GM18909 (cell line): ENCODE measurements at regions not wholly inside any gene's neighbourhood (a gene's known extent, or its start where the extent isn't known, plus 50 kb on each side); places are given as distances from the start of the nearest gene placed in this dataset.
A peak's percentile ranks its signal among the peaks of the same experiment; 100 is the strongest.
"Not testable (repeated sequence)": the region's sequence is repeated elsewhere in the genome, so short reads cannot be mapped to it uniquely, and the experiment has no call there.

ENCODE experiments used
- ATAC-seq: cut with Tn5 transposase; IDR thresholded peaks from one replicate; pipeline ENCODE4 v1.9.1; 2021; ENCODE audit warnings: mild to moderate bottlenecking; ENCODE audit not compliant: unreplicated experiment, poor library complexity

DNA sequence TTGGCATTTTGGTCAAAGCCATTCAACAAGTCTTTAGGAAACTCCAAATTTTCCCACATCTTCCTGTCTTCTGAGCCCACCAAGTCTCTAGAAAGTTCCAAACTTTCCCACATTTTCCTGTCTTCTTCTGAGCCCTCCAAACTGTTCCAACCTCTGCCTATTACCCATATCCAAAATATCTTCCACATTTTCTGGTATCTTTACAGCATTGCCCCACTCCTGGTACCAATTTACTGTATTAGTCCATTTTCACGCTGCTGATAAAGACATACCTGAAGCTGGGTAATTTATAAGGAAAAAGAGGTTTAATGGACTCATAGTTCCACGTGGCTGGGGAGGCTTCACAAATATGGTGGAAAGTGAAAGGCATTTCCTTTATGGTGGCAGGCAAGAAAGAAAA lies 56.1 kb upstream of the GABRA3 start:
- not testable (repeated sequence) for ATAC-seq

DNA sequence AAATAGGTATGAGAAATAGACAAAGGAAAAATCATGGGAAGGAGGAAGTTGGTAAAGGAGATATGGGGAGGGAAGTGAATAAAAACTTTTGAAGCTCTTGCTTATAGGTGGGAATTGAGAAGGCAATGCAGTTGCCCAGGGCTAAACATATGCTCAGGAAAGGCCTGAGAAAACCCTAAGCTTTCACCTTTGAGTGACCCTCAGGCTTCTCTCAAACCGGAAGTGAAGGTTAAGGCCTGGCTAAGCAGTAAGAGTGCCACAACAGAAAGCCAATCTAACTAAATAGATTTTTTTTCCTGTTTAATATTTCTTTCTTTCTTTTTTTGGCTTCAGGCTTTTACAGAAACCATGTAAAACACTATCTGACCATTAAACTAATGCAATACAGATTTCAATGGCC lies 69.5 kb upstream of the GABRA3 start:
- peak; percentile 82 for ATAC-seq

DNA sequence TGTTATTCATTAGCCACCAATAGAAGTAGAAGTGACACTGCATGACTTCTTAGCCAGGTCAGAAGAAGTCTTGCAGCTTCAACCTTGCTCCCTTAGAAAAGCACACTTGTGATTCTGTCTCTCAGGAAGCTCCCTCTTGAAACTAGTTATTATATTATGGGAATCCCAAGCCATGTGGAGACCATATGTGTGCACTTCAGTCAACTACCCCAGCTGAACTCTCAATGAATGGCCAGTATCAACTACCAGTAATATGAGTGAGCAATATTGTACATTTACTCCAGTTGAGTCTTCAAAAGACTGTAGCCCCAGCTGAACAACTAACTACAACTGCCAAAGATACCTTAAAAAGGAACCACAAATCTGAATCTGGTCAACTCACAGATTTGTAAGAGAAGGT lies 77.1 kb upstream of the GABRA3 start:
- ATAC-seq: no peak

DNA sequence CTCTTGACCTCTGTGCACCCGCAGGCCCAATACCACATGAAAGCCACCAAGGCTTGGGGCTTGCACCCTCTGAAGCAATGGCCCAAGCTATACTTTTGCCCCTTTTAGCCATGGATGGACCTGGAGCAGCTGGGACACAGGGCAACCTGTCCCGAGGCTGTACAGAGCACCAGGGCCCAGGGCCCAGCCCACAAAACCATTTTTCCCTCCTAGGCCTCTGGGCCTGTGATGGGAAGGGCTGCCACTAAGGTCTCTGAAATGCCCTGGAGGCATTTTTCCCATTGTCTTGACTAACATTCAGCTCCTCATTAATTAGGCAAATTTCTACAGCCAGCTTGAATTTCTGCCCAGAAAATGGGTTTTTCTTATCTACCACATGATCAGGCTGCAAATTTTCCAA lies 79.9 kb upstream of the GABRA3 start:
- ATAC-seq: no peak

DNA sequence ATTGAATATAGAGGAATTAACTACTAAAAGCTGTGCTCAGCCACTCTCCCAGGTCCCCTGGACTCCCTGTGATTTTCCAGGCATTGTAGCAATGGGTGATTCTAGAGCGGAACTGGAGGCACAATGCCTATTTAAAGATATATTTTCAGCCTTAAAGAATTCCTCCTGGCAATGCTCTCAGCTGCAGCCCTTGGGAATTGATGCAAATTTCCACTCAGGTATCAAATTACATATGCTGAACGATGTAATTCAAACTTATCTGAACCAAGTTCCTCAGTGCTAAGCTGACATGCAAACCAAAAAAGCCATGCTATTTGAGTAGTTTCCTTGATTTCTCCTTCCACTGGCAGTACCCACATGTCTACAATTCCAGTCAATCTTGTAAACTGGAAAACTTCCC lies 86.3 kb upstream of the GABRA3 start:
- no peak for ATAC-seq

DNA sequence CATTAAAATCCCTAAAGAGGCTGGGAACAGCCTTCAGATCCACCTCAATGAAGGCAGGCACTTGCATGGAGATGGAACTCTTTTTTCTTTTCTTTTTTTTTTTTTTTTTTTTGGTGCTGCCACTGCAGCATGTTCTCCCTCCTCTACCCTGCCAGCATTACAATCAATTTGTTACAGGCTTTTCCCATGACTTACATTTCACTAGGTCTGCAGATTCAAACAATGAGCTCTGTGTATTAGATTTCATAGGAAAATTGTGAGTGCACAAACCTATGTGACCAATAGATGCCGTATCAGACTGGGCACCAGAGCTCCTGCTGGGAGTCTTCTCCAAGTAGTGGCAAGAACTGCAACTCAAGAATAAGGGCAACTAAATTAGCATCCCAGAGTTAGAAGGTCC lies 63.8 kb upstream of the GABRQ start:
- ATAC-seq: no peak

DNA sequence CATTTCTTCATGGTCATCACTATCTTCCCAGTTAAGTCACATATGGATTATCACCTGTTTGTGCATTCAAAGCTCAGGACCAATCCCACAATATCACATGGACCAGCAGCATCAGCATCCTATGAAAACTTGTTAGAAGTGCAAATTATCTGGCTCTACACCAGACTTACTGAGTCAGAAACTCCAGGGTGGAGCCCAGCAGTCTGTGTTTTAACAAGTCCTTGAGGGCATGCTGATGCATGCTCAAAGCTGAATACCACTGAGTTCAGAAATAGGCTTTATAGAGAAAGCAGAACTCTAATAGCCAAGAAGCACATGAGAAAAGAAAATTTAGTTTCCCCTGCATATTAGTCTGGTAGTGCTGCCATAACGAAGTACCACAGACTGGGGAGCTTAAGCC lies 62.4 kb upstream of the GABRQ start:
- ATAC-seq: no peak

DNA sequence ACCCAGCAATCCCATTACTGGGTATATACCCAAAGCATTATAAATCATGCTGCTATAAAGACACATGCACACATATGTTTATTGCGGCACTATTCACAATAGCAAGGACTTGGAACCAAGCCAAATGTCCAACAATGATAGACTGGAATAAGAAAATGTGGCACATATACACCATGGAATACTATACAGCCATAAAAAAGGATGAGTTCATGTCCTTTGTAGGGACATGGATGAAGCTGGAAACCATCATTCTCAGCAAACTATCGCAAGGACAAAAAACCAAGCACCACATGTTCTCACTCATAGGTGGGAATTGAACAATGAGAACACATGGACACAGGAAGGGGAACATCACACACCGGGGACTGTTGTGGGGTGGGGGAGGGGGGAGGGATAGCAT lies 50.2 kb upstream of the GABRQ start:
- ATAC-seq: not testable (repeated sequence)
